BJ (cell line): ENCODE measurements at regions not wholly inside any gene's neighbourhood (a gene's known extent, or its start where the extent isn't known, plus 50 kb on each side); places are given as distances from the start of the nearest gene placed in this dataset.

Experiments used
- CTCF ChIA-PET: fragments of 350-600 bp; formaldehyde crosslinking; extraction: SDS; loops from one replicate; lab custom pipeline; 2021; ENCODE audit warnings: antibody characterized with exemption, inconsistent platforms; lab: Yijun Ruan, JAX
- POLR2A ChIA-PET: fragments of 300-600 bp; sonication (Branson Sonifier 250); formaldehyde crosslinking; extraction: SDS; loops from one replicate; lab custom pipeline; 2021; ENCODE audit warnings: antibody characterized with exemption; lab: Charles Lee
- DNase-seq: peaks from one replicate; pipeline ENCODE4 v3.0.0-alpha.2; 2011; ENCODE audit warnings: low read depth
- H3K27me3 ChIP-seq: 2 replicates; pipeline ENCODE4 v1.6.0; 2011; ENCODE audit warnings: low read length; ENCODE audit not compliant: control insufficient read depth, insufficient read depth
- H3K36me3 ChIP-seq: 2 replicates; pipeline ENCODE4 v1.5.1; 2011; ENCODE audit warnings: low read length; ENCODE audit not compliant: control insufficient read depth, insufficient read depth
- H3K4me3 ChIP-seq: 2 replicates; pipeline ENCODE4 v1.5.1; 2011; ENCODE audit warnings: low read depth, mild to moderate bottlenecking, control low read depth, low read length
- CTCF ChIP-seq: IDR thresholded peaks from 2 replicates; pipeline ENCODE4 v1.5.1; 2011; ENCODE audit warnings: low read depth, mild to moderate bottlenecking, control low read depth, inconsistent platforms, low read length, moderate library complexity; ENCODE audit not compliant: insufficient read depth

GRCh38 chr21:35244514-35244913, 195.4 kb upstream of the RUNX1 start:
- Histone ChIP-seq H3K4me3 (no peak overlapping the region), H3K36me3 (no peaks in the 10 kb centered on the region), H3K27me3 (no peaks in the 10 kb centered on the region)
- DNase-seq: no peak
- ChIA-PET CTCF (no interaction called here), POLR2A (no interaction called here)
- no peak for TF ChIP-seq CTCF

GRCh38 chr21:35243171-35243570, 194.1 kb upstream of the RUNX1 start:
- ChIA-PET CTCF (no interaction called here), POLR2A (no interaction called here)
- no peaks in the 10 kb centered on the region for H3K27me3 ChIP-seq
- DNase-seq: no peak
- no peak for TF ChIP-seq CTCF
- H3K36me3 ChIP-seq: no peaks in the 10 kb centered on the region
- no peak overlapping the region for H3K4me3 ChIP-seq

GRCh38 chr21:35239811-35240219, 190.7 kb upstream of the RUNX1 start:
- DNase-seq: no peak
- CTCF ChIA-PET: no interaction called here
- H3K27me3 ChIP-seq: no peaks in the 10 kb centered on the region
- POLR2A ChIA-PET: no interaction called here
- H3K36me3 ChIP-seq: no peaks in the 10 kb centered on the region
- no peak overlapping the region for H3K4me3 ChIP-seq
- no peak for TF ChIP-seq CTCF

GRCh38 chr21:35238119-35238518, 189.0 kb upstream of the RUNX1 start:
- ChIA-PET CTCF (interaction anchor here (1.2 to 1.4 kb wide), 2 partner anchors 15 kb away, joined by 3 read pairs; no protein-coding TSS in a partner anchor), POLR2A (no interaction called here)
- no peak for TF ChIP-seq CTCF
- no peak for DNase-seq
- H3K36me3 ChIP-seq: no peaks in the 10 kb centered on the region
- no peak overlapping the region for H3K4me3 ChIP-seq
- no peaks in the 10 kb centered on the region for H3K27me3 ChIP-seq

- H3K36me3 ChIP-seq: no peaks in the 10 kb centered on the region
- no peak for TF ChIP-seq CTCF
- H3K4me3 ChIP-seq: no peak overlapping the region
- ChIA-PET POLR2A (no interaction called here), CTCF (interaction anchor here (1.2 to 1.4 kb wide), 2 partner anchors 14 to 16 kb away, joined by 3 read pairs; no protein-coding TSS in a partner anchor)
- no peak for DNase-seq
- H3K27me3 ChIP-seq: no peaks in the 10 kb centered on the region
These were observed 188.2 kb upstream of the RUNX1 start for GRCh38 chr21:35237287-35237686.
